ENCODE measurements at regions not wholly inside any gene's neighbourhood (a gene's known extent, or its start where the extent isn't known, plus 50 kb on each side); places are given as distances from the start of the nearest gene placed in this dataset.

GRCh38 chr17:12376276-12376675, 289.4 kb upstream of the MYOCD start:
- no peak for DNase-seq

DNA sequence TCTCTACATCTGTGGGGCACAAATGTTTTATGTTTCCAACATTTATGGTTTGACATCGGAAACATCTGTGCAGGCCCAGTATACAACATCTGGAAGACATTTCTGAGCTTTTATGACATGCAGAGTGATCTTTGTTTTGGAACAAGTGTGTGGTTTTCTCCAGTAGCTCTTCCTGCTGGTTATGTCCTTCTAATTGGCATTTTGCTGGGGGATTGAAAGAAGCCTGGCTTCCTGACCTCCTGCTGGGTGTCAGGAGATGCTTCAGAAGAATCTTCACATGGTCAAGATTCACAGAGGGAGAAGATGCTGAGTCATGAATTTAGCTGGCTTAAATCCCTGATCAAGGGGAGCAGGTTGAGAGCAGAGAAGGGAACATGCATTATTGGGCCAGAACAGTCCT, 279.5 kb upstream of the MYOCD start:
- DNase-seq: peak; percentile 37

- no peak for DNase-seq
Measured at GRCh38 chr17:12388226-12388625, 277.5 kb upstream of the MYOCD start.

DNA sequence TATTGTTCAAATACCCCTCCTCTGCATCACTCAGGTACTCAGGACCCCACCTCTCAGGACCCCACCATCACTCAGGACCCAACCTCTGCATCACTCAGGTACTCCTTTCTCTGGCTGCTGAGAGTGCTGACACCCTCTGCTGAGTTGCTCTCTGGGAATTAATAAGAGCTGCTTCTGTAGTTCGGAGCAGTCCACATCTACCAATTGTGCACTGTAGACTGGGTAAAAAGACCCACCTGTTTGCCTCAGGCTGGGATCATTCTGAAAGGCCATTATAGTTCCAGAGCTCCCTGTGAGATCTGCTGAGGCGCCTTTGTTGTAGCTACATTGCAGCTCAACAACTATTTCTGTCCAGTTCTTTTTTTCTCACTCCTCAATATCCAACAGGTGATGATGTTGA, 276.3 kb upstream of the MYOCD start:
- no peak for DNase-seq

GRCh38 chr17:12390631-12391030, 275.1 kb upstream of the MYOCD start:
- no peak for DNase-seq

GRCh38 chr17:12391468-12391867, 274.2 kb upstream of the MYOCD start:
- DNase-seq: no peak

DNA sequence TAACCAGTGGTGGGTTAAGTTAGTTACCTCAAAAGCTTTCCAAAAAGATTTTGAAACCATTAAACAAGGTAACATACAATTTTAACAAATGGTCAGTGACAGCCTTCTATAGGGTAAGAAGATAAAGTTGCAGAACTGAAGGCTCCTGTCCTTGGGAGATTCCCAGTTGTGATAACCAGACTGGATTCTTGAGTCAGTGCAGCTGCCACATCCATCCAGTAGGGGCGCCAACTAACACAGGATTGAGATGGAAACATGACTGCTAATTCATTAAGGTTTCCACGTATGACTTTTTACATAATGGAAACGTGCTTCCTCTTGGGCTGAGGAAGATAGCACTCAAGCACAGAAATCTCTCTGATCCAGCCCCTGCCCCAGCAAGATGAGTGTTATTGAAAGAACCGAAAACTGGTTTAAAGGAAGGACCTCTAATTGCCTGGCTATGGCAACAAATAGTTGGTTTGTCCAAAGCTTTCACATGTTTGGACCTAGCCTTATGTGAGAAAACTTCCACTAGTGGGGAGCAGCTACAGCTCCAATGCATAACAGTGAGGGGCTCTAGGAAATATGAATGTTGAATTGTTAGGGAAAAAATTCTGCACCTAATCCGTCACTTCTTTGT, 269.8 kb upstream of the MYOCD start:
- no peak for DNase-seq

- DNase-seq: peak; percentile 17
Measured at GRCh38 chr17:12398441-12399051, 267.1 kb upstream of the MYOCD start.

- no peak for DNase-seq
Measured at GRCh38 chr17:12402963-12403622, 262.6 kb upstream of the MYOCD start.

DNA sequence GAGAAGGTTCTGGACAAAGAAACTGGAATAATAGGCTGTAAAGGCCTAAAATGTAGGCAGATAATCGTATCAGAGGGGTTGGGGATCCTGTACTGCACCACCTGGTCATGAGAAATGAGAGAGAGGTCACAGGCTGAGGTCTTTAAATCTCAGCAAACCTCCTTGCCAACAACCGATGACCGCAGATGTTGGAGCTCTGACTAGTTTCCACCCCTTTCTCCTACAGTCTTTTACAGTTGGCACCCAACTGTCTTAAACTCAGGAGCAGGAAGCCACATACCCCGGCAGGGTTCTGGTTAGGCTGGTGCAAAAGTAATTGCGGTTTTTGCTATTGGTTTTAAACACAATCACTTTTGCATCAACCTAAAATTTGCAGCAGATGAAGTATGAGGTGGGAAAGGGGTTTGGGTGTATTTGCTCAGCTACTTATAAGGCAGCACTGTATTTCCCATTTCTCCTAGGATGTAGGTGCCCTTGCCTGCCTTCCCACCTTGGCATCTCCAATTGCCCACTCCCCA, 261.8 kb upstream of the MYOCD start:
- DNase-seq: no peak

DNA sequence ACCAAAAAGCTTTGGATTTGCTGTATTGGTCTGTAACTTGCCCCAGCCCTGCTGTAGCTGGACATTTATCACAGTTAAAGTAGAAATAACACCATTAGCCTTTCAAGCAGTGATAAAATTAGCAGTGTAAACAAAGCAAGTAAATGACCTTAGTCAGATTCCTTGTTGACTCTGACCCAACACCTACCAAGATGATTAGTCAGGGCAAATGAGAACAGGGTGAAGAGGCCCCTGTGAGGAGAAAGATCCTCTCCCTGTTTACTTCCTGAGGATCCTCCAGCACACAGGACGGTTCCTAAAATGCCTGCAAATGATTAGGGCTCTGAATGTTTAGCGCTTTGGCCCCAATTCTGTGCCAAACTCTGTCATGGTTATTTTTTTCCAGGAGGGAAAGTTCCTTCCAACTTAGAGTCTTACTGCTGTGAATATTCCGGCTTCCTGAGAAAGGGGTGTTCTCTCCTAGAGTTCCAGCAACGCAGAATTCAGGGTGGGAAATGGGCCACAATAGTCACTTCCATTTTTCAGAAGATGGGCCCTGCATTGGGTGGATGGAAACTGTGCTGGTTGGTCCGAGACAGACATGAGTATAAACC, 259.0 kb upstream of the MYOCD start:
- DNase-seq: no peak

- DNase-seq: no peak
Measured at GRCh38 chr17:12407495-12408252, 258.0 kb upstream of the MYOCD start.

DNA sequence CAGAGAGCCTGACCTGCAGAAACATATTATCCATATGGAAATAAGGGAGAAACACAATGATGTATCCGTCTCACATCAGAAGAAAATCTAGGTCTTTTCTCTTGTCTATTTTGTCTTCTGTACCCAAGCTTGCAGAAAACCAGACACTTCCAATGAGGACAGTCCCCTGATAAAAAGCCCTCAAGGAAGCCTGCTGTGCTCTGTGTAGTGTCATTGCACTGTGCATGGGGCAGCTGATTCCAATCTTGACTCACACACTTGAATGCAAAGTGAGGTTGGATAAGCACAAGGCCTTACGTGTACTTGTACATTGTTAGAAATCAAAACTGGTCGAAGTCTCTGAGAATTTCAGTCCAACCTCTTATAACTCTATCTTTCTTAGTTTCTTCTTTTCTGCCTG, 256.6 kb upstream of the MYOCD start:
- no peak for DNase-seq

- no peak for DNase-seq
Measured at GRCh38 chr17:12410717-12411116, 255.0 kb upstream of the MYOCD start.

- no peak for DNase-seq
Measured at GRCh38 chr17:12415031-12415430, 250.7 kb upstream of the MYOCD start.

- DNase-seq: no peak
Measured at GRCh38 chr17:12421077-12421476, 244.6 kb upstream of the MYOCD start.

DNA sequence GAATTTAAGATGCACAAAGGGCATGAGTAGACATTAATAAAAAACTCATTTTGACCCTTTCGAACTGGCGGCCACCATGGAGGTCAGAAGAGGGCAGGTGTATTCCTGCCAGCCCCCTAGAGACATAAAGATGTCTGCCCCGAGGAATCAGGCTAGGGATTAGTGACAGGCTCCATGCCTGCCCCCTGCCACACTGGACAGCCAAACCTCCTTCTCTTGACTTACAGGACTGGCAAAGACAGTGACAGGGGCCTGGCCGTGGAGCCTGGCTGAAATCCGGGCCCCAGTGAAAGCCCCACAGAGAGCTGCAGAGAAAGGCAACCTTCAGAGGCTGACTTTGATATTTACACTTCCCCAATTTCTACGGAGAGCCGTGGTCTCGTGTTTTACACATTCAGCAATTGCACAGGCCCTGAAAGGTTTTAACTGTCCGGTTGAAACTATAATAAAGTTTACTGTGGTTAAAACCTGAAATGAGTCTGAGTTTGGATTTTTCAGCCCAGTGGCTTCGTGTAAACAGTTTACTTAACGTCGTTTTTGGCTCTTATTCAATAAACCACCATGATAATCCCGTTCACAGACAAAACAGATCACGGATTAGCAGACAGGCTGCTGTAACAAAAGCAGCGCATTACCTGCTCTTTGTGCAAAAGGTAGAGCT, 243.9 kb upstream of the MYOCD start:
- no peak for DNase-seq

DNA sequence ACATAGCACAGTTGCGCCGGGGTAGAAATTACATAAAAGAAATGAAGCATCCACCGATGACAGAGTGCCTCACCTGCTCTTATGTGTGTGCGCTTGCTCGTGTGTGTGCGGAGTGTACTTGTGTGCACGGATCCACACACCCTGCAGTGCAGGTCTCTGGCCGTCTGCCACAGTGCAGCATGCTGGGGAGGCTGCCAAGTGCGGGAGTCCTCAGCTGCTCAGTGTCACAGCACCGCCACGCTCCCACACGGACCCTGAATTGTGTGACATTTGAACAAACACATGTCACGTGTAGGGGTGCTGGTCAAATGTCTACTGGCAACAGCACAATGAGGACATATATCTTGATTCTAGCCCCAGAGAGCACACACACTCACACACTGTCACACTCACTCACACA, 243.0 kb upstream of the MYOCD start:
- DNase-seq: peak; percentile 22

DNA sequence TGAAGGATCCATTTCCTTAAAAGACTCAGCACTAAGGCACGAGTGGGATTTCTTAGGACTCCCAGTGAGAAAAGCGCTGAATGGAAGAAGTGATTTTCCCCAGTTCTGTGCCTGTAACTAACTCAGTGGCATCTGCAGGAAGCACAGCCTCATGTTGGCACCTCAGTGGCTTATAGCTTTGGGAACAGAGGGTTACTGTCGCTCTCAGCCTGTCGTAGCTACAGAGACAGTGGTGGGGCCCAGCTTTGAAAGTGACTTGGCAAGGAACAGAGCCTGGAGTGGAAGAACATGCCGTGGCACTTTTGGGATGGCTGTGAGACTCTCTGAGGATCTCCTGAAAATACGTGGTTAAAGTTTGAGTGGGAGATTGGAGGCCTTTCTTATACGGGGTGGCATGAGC, 242.4 kb upstream of the MYOCD start:
- no peak for DNase-seq

DNA sequence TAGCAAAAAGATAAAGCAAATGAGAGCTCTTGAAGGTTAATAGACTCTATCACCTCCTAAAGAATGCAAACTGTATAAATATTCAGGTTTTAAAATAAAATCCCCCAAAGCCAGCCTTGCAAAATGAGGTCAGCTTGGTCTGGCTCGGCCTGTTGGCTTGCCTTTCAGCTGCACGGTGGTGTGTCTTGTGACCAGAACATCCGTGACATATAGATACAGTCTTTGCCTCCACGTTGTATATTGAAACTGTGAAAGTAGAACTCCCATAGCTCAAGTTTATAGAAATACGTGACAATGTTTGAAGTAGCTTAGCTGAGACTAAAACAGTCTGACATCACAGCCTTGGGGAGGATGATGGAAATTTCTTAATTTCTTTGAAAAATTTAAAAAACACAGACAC, 236.6 kb upstream of the MYOCD start:
- DNase-seq: no peak

- DNase-seq: no peak
Measured at GRCh38 chr17:12431188-12431587, 234.5 kb upstream of the MYOCD start.

DNA sequence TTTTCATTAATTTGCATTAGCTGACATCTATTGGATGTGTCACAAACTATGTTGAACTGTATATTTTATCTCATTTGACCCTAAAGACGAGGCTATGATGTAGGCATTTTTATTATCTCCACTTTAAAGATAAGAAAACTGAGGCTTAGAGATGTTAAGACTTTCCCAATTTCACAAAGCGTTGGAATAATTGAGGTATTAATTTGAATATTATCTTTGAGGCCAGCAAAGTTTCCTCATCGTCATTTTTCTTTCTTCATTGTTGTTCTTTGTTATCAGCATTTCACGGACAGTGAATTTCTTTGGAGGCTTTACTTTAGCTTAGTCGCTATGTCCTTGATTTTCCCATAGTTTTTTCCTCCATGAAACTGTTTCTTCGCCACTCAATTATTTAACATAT, 227.5 kb upstream of the MYOCD start:
- no peak for DNase-seq

All from renal pelvis (tissue), 1 donor.